ENCODE measurements at regions not wholly inside any gene's neighbourhood (a gene's known extent, or its start where the extent isn't known, plus 50 kb on each side); places are given as distances from the start of the nearest gene placed in this dataset.

DNA sequence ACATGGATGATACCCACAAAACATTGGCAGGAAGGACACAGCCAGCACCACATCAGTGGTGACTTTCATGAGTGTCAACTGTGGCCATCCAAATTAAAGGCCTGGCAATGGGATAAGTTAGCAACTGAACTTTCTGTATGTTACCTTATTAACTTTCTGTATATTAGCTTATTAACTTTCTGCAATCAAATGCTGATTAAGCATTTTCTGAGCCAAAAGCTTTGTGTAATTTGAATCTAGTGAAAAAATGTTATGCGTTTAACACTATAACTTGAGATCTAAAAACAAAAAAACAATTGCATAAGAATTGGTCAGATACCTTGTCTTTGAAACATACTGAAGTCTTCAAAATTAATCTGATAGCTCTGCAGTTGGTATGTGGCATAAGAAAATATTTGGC is 159.3 kb downstream of the ZNF33B start:
- ATAC-seq (ENCODE audit: insufficient read depth, low read depth) (no peak), DNase-seq (no peak)
- Histone ChIP-seq H3K36me3 (ENCODE audit: insufficient read depth, low read length) (no peaks in the 10 kb centered on the region), H3K9me3 (ENCODE audit: insufficient read depth, low read length, severe bottlenecking) (no peaks in the 10 kb centered on the region), H3K4me2 (ENCODE audit: insufficient read depth, low read length) (no peak overlapping the region), H3K4me1 (ENCODE audit: insufficient read depth, low read length) (no peaks in the 10 kb centered on the region), H4K20me1 (ENCODE audit: insufficient read depth, low read length) (no peaks in the 10 kb centered on the region), H3K27ac (ENCODE audit: low read length) (no peak overlapping the region), H3K4me3 (ENCODE audit: low read depth in 1 of 2, low read length in 2 of 2) (no peak overlapping the region), H3K9ac (ENCODE audit: low read depth, low read length) (no peak overlapping the region), H3K79me2 (ENCODE audit: insufficient read depth, low read length) (no peaks in the 10 kb centered on the region), H2AFZ (ENCODE audit: low read depth, low read length) (no peak overlapping the region), H3K27me3 (ENCODE audit: insufficient read depth, low read length, poor library complexity) (no peaks in the 10 kb centered on the region)
- TF ChIP-seq EZH2 (IDR thresholded peaks at IDR 0.05; ENCODE audit: borderline replicate concordance, low read depth, low read length, severe bottlenecking): no peak
- TF ChIP-seq, protein P1, sequence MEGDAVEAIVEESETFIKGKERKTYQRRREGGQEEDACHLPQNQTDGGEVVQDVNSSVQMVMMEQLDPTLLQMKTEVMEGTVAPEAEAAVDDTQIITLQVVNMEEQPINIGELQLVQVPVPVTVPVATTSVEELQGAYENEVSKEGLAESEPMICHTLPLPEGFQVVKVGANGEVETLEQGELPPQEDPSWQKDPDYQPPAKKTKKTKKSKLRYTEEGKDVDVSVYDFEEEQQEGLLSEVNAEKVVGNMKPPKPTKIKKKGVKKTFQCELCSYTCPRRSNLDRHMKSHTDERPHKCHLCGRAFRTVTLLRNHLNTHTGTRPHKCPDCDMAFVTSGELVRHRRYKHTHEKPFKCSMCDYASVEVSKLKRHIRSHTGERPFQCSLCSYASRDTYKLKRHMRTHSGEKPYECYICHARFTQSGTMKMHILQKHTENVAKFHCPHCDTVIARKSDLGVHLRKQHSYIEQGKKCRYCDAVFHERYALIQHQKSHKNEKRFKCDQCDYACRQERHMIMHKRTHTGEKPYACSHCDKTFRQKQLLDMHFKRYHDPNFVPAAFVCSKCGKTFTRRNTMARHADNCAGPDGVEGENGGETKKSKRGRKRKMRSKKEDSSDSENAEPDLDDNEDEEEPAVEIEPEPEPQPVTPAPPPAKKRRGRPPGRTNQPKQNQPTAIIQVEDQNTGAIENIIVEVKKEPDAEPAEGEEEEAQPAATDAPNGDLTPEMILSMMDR (IDR thresholded peaks at IDR 0.05; ENCODE audit: borderline replicate concordance, extremely low read depth, low read length, poor library complexity, severe bottlenecking): no peak

DNA sequence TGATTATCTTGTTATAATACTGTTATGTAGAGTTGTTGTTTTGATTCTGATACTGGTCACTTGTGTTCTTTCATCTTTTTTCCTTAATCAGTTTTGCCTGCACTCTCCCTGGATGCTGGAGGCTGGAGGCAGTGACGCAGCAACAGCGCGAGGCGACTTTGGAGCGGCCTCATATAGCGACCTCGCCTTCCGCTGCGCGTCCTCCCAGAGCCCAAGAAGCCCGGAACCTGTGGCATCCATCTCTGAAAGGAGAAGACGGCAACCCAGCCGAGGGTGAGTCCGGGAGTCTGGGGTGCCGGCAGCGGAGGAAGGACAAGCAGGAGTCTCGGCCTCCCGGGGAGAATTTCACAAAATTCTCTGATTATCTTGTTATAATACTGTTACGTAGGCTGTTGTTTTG is 161.2 kb downstream of the ZNF33B start:
- Histone ChIP-seq H3K27ac (ENCODE audit: low read length) (no peak overlapping the region), H3K4me2 (ENCODE audit: insufficient read depth, low read length) (no peak overlapping the region), H3K36me3 (ENCODE audit: insufficient read depth, low read length) (no peaks in the 10 kb centered on the region), H2AFZ (ENCODE audit: low read depth, low read length) (no peak overlapping the region), H3K9me3 (ENCODE audit: insufficient read depth, low read length, severe bottlenecking) (no peaks in the 10 kb centered on the region), H3K79me2 (ENCODE audit: insufficient read depth, low read length) (no peaks in the 10 kb centered on the region), H3K9ac (ENCODE audit: low read depth, low read length) (no peak overlapping the region), H4K20me1 (ENCODE audit: insufficient read depth, low read length) (no peaks in the 10 kb centered on the region), H3K27me3 (ENCODE audit: insufficient read depth, low read length, poor library complexity) (no peaks in the 10 kb centered on the region), H3K4me3 (ENCODE audit: low read depth in 1 of 2, low read length in 2 of 2) (no peak overlapping the region), H3K4me1 (ENCODE audit: insufficient read depth, low read length) (no peaks in the 10 kb centered on the region)
- TF ChIP-seq EZH2 (IDR thresholded peaks at IDR 0.05; ENCODE audit: borderline replicate concordance, low read depth, low read length, severe bottlenecking): no peak
- TF ChIP-seq, protein P1 (IDR thresholded peaks at IDR 0.05; ENCODE audit: borderline replicate concordance, extremely low read depth, low read length, poor library complexity, severe bottlenecking): no peak
- ATAC-seq (ENCODE audit: insufficient read depth, low read depth): no peak
- no peak for DNase-seq

DNA sequence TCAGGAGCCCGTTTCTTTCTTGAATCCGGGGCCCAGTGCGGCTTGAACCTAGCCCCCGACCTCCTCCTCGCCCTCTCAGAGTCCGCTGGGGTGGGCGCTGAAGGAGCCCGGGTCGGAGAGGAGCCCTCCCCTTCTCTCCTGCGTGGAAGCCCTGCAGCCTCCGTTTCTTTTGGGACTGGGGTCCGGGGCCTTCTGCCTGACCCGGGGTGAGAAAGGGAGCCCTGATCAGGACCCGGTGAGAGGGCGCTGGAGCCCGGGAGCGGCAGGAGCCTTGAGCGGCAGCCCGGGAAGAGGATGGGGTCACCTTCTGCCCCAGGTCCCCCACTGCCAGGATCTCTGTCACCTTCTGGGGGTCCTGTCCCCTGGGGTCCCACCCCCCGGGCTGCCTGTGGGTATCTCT is 162.3 kb downstream of the ZNF33B start:
- no peak overlapping the region for H3K9ac ChIP-seq (ENCODE audit: low read depth, low read length)
- no peaks in the 10 kb centered on the region for H3K9me3 ChIP-seq (ENCODE audit: insufficient read depth, low read length, severe bottlenecking)
- ATAC-seq (ENCODE audit: insufficient read depth, low read depth): no peak
- H3K27me3 ChIP-seq (ENCODE audit: insufficient read depth, low read length, poor library complexity): no peaks in the 10 kb centered on the region
- H2AFZ ChIP-seq (ENCODE audit: low read depth, low read length): no peak overlapping the region
- no peaks in the 10 kb centered on the region for H3K36me3 ChIP-seq (ENCODE audit: insufficient read depth, low read length)
- no peaks in the 10 kb centered on the region for H4K20me1 ChIP-seq (ENCODE audit: insufficient read depth, low read length)
- H3K4me2 ChIP-seq (ENCODE audit: insufficient read depth, low read length): no peak overlapping the region
- no peaks in the 10 kb centered on the region for H3K79me2 ChIP-seq (ENCODE audit: insufficient read depth, low read length)
- no peak overlapping the region for H3K4me3 ChIP-seq (ENCODE audit: low read depth in 1 of 2, low read length in 2 of 2)
- TF ChIP-seq EZH2 (IDR thresholded peaks at IDR 0.05; ENCODE audit: borderline replicate concordance, low read depth, low read length, severe bottlenecking): no peak
- TF ChIP-seq, protein P1 (IDR thresholded peaks at IDR 0.05; ENCODE audit: borderline replicate concordance, extremely low read depth, low read length, poor library complexity, severe bottlenecking): no peak
- no peak for DNase-seq
- no peak overlapping the region for H3K27ac ChIP-seq (ENCODE audit: low read length)
- H3K4me1 ChIP-seq (ENCODE audit: insufficient read depth, low read length): no peaks in the 10 kb centered on the region

All from DND-41 (cell line).